B cell (primary cell): ENCODE measurements at regions not wholly inside any gene's neighbourhood (a gene's known extent, or its start where the extent isn't known, plus 50 kb on each side); places are given as distances from the start of the nearest gene placed in this dataset.

Experiments
- ATAC-seq: fragments of 200-7000 bp; cut with Tn5 transposase; one replicate; pipeline ENCODE4 v1.10.0; 2021; ENCODE audit warnings: low read depth, mild to moderate bottlenecking, moderate number of reproducible peaks, moderate library complexity
- CTCF ChIA-PET: fragments of 350-600 bp; sonication (Branson Sonifier 250); formaldehyde crosslinking; loops from one replicate; lab custom pipeline; 2021; ENCODE audit warnings: antibody characterized with exemption, inconsistent platforms; lab: Charles Lee
- POLR2A ChIA-PET: fragments of 350-600 bp; sonication (Branson Sonifier 250); formaldehyde crosslinking; loops from one replicate; lab custom pipeline; 2021; ENCODE audit warnings: antibody characterized with exemption; lab: Charles Lee
- DNase-seq: peaks from one replicate; pipeline ENCODE4 v3.0.0; 2013
- H2AFZ ChIP-seq: 2 replicates; pipeline ENCODE4 v1.6.1; 2012; ENCODE audit warnings: mild to moderate bottlenecking, low read depth, low read length; ENCODE audit not compliant: insufficient read depth, poor library complexity, severe bottlenecking
- H3K27ac ChIP-seq, 2 donors: 1 replicate in 1 of 2; 2 replicates in 1 of 2; pipeline ENCODE4 v1.5.1; 2012 to 2013; ENCODE audit warnings: low read length in 2 of 2, mild to moderate bottlenecking in 2 of 2, moderate library complexity in 1 of 2
- H3K27me3 ChIP-seq, 4 experiments: fragments of 200-600 bp in 1 of 4; sonication (generic) in 1 of 4; replicated peaks in 1 of 4; 1 replicate in 2 of 4; 2 replicates in 2 of 4; pipeline versions ENCODE4 v1.6.1 to v1.7.0; 2013 to 2016; ENCODE audit warnings: low read length in 3 of 4, mild to moderate bottlenecking in 2 of 4, mixed read lengths in 1 of 4, moderate library complexity in 1 of 4; ENCODE audit not compliant: insufficient read depth in 4 of 4, control insufficient read depth in 3 of 4; ENCODE audit errors: control extremely low read depth in 1 of 4
- H3K36me3 ChIP-seq, 2 experiments: replicated peaks in 1 of 2; 1 replicate in 1 of 2; 2 replicates in 1 of 2; pipeline versions ENCODE4 v1.6.1 to v1.7.1; 2013; ENCODE audit warnings: low read length in 1 of 2; ENCODE audit not compliant: insufficient read depth in 2 of 2, control insufficient read depth in 1 of 2; ENCODE audit errors: control extremely low read depth in 1 of 2, extremely low read depth in 1 of 2
- H3K4me1 ChIP-seq, 2 donors: fragments of 200-600 bp in 1 of 2; sonication (generic) in 1 of 2; 1 replicate in 1 of 2; 2 replicates in 1 of 2; pipeline versions ENCODE4 v1.5.1 to v1.6.1; 2013 to 2017; ENCODE audit warnings: low read length in 2 of 2; ENCODE audit not compliant: control insufficient read depth in 2 of 2, insufficient read depth in 2 of 2
- H3K4me2 ChIP-seq: replicated peaks from 2 replicates; pipeline ENCODE3; 2012; ENCODE audit warnings: mild to moderate bottlenecking, low read depth, low read length; ENCODE audit not compliant: poor library complexity, severe bottlenecking
- H3K4me3 ChIP-seq, 5 experiments: fragments of 200-600 bp in 1 of 5; sonication (generic) in 1 of 5; 1 replicate in 3 of 5; 2 replicates in 2 of 5; pipeline versions ENCODE4 v1.5.1 to v1.7.0; 2011 to 2016; ENCODE audit warnings: low read length in 4 of 5, mild to moderate bottlenecking in 4 of 5, low read depth in 2 of 5, control low read depth in 1 of 5, moderate library complexity in 1 of 5; ENCODE audit not compliant: insufficient read depth in 1 of 5; ENCODE audit errors: control extremely low read depth in 1 of 5, extremely low read depth in 1 of 5
- H3K79me2 ChIP-seq: fragments of 200-600 bp; sonication (generic); one replicate; pipeline ENCODE4 v1.6.0; 2016; ENCODE audit warnings: low read length; ENCODE audit not compliant: control insufficient read depth, insufficient read depth
- H3K9ac ChIP-seq: fragments of 200-600 bp; sonication (generic); 2 replicates; pipeline ENCODE4 v1.6.1; 2017; ENCODE audit warnings: mild to moderate bottlenecking, low read length, moderate library complexity
- H3K9me3 ChIP-seq, 3 donors: one replicate each; pipeline versions ENCODE4 v1.6.1 to v1.7.1; 2013; ENCODE audit warnings: low read length in 2 of 3; ENCODE audit not compliant: control insufficient read depth in 2 of 3, insufficient read depth in 1 of 3; ENCODE audit errors: control extremely low read depth in 1 of 3
- H4K20me1 ChIP-seq: 2 replicates; pipeline ENCODE4 v1.6.0; 2012; ENCODE audit warnings: mild to moderate bottlenecking, low read length; ENCODE audit not compliant: insufficient read depth, control insufficient read depth, poor library complexity, severe bottlenecking
- H3K27ac Mint-ChIP-seq: one replicate; pipeline ENCODE4 v1.8.0; 2021; ENCODE audit warnings: mixed read lengths
- H3K27me3 Mint-ChIP-seq: one replicate; pipeline ENCODE4 v1.8.0; 2021; ENCODE audit warnings: mixed read lengths
- H3K4me1 Mint-ChIP-seq: one replicate; pipeline ENCODE4 v1.8.0; 2021; ENCODE audit warnings: mixed read lengths
- H3K4me3 Mint-ChIP-seq: one replicate; pipeline ENCODE4 v1.8.0; 2021; ENCODE audit warnings: mixed read lengths
- H3K9me3 Mint-ChIP-seq: one replicate; pipeline ENCODE4 v1.8.0; 2022; ENCODE audit warnings: mixed read lengths; ENCODE audit not compliant: insufficient read depth
- EZH2 ChIP-seq: IDR thresholded peaks from 2 replicates; pipeline ENCODE4 v1.6.1; 2012; ENCODE audit warnings: borderline replicate concordance, low read depth, mild to moderate bottlenecking, moderate library complexity, low read length; ENCODE audit not compliant: insufficient read depth, poor library complexity, severe bottlenecking
- WGBS: methylation state at CpG from one replicate; pipeline ENCODE4 v1.1.5; 2013; ENCODE audit warnings: missing lambda C conversion rate; ENCODE audit not compliant: insufficient coverage; 5-methylcytosine and 5-hydroxymethylcytosine counted together
- intact Hi-C: fragments of 100-400 bp; cut with micrococcal nuclease; formaldehyde crosslinking; loops from one replicate; pipeline ENCODE4 v1.10.0; 2022
- TF ChIP-seq, protein P1 (sequence below): fragments of 200-600 bp; IDR thresholded peaks from one replicate; pipeline ENCODE4 v1.8.0; 2022; ENCODE audit warnings: antibody characterized with exemption, mild to moderate bottlenecking

DNA sequence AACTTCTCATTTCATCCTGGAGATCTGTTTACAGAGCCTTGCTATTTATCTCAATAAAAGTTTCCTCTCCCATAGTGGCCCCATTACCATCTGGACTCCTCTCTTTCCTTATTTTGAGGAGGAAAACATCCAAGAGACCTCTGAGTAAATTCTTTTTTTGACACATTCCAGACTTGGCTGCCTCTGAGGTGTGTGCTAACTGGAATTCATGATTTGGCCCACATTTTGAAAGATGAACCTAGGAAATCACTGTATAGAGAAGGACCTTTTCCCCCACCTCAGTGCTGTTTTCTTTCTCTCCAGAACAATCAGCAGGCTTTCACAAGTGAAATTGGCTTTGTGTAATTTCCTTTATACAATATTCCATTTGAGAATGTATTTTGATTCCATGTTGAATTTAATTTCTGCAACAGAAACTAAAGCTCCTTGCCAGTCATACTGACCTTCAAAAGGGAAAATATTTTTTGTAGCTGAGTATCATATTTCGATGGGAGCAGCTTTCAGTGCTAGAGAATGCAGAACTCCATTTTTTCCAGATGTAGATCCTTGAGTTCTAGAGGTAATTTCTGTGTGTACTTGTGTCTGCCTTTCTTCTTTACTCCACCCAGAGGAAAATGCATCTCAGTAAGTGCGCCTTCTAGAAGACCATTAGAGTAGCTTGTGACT lies 244.9 kb upstream of the RGS6 start:
- Histone ChIP-seq H3K4me1 (no peaks in the 10 kb centered on the region), H3K4me2 (no peak overlapping the region), H3K4me3 (no peak overlapping the region), H3K36me3 (peaks cover 9 to 74% of the 10 kb centered on the region in 2 experiments), H3K9ac (no peak overlapping the region), H4K20me1 (peaks cover under 1% of the 10 kb centered on the region), H3K27me3 (no peaks in the 10 kb centered on the region), H3K27ac (no peak overlapping the region), H3K9me3 (no peaks in the 10 kb centered on the region), H3K79me2 (no peaks in the 10 kb centered on the region), H2AFZ (no peak overlapping the region)
- TF ChIP-seq, protein P1, sequence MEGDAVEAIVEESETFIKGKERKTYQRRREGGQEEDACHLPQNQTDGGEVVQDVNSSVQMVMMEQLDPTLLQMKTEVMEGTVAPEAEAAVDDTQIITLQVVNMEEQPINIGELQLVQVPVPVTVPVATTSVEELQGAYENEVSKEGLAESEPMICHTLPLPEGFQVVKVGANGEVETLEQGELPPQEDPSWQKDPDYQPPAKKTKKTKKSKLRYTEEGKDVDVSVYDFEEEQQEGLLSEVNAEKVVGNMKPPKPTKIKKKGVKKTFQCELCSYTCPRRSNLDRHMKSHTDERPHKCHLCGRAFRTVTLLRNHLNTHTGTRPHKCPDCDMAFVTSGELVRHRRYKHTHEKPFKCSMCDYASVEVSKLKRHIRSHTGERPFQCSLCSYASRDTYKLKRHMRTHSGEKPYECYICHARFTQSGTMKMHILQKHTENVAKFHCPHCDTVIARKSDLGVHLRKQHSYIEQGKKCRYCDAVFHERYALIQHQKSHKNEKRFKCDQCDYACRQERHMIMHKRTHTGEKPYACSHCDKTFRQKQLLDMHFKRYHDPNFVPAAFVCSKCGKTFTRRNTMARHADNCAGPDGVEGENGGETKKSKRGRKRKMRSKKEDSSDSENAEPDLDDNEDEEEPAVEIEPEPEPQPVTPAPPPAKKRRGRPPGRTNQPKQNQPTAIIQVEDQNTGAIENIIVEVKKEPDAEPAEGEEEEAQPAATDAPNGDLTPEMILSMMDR: no peak
- no peak for TF ChIP-seq EZH2
- ChIA-PET CTCF (no interaction called here), POLR2A (no interaction called here)
- WGBS: no CpG with 5 or more reads among the region's 2 CpGs
- H3K4me3 Mint-ChIP-seq: no peak overlapping the region
- no peaks in the 10 kb centered on the region for H3K27me3 Mint-ChIP-seq
- H3K27ac Mint-ChIP-seq: no peak overlapping the region
- intact Hi-C loops: no loop called here
- H3K9me3 Mint-ChIP-seq: no peaks in the 10 kb centered on the region
- H3K4me1 Mint-ChIP-seq: no peaks in the 10 kb centered on the region
- no peak for DNase-seq
- no peak for ATAC-seq

DNA sequence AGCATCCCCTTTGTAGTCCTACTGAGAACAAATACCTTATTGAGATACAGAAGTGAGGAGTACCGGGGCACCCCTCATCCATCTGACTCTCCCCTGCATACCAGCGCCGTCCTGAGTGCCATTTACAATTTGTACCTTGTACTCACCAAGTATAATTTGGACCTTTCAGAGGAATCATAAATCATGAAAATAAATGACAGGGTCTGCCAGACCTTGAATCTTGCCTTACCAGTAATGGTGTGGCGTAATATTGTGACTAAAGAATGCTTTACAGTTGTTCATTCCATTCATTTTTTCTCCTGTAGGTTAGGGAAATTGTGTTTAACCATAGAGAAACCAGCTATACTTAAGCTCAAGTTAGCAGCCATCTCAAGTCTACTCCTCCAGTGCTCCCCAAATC lies 243.7 kb upstream of the RGS6 start:
- Mint-ChIP-seq H3K27me3 (no peaks in the 10 kb centered on the region), H3K27ac (no peak overlapping the region), H3K9me3 (no peaks in the 10 kb centered on the region), H3K4me1 (no peaks in the 10 kb centered on the region), H3K4me3 (no peak overlapping the region)
- no peak overlapping the region for H3K4me3 ChIP-seq
- intact Hi-C loops: no loop called here
- no peak for ATAC-seq
- POLR2A ChIA-PET: no interaction called here
- no peak overlapping the region for H2AFZ ChIP-seq
- H3K9me3 ChIP-seq: no peaks in the 10 kb centered on the region
- DNase-seq: no peak
- no peaks in the 10 kb centered on the region for H3K27me3 ChIP-seq
- H3K27ac ChIP-seq: no peak overlapping the region
- no peaks in the 10 kb centered on the region for H3K4me1 ChIP-seq
- no peak overlapping the region for H3K4me2 ChIP-seq
- no peak overlapping the region for H3K9ac ChIP-seq
- no peaks in the 10 kb centered on the region for H3K79me2 ChIP-seq
- CTCF ChIA-PET: no interaction called here
- peaks cover 9 to 70% of the 10 kb centered on the region in 2 experiments for H3K36me3 ChIP-seq
- H4K20me1 ChIP-seq: peaks cover 10% of the 10 kb centered on the region
- no peak for TF ChIP-seq EZH2
- TF ChIP-seq, protein P1: no peak
- WGBS: 100% methylated on average over 3 of the region's 4 CpGs
